ENCODE measurements at regions not wholly inside any gene's neighbourhood (a gene's known extent, or its start where the extent isn't known, plus 50 kb on each side); places are given as distances from the start of the nearest gene placed in this dataset.

- no peak for TF ChIP-seq POLR2AphosphoS5 (IDR thresholded peaks at IDR 0.05)
- no peak for TF ChIP-seq CTCF (IDR thresholded peaks at IDR 0.05 in 8 of 11, conservative IDR thresholded peaks at IDR 0.05 in 3 of 11)
- no peak for TF ChIP-seq POLR2A (IDR thresholded peaks at IDR 0.05)
Measured at GRCh38 chr1:56150441-56151215, 428.7 kb downstream of the PLPP3 start.
